ENCODE measurements at regions not wholly inside any gene's neighbourhood (a gene's known extent, or its start where the extent isn't known, plus 50 kb on each side); places are given as distances from the start of the nearest gene placed in this dataset.

- TF ChIP-seq TCF12 (IDR thresholded peaks at IDR 0.05; ENCODE audit: low read depth) = no peak
- TF ChIP-seq TEAD4 (IDR thresholded peaks at IDR 0.05) = no peak
- no peak for TF ChIP-seq CEBPB (IDR thresholded peaks at IDR 0.05)
- TF ChIP-seq RAD21 (IDR thresholded peaks at IDR 0.05; ENCODE audit: low read depth) = no peak
- TF ChIP-seq, protein P1, sequence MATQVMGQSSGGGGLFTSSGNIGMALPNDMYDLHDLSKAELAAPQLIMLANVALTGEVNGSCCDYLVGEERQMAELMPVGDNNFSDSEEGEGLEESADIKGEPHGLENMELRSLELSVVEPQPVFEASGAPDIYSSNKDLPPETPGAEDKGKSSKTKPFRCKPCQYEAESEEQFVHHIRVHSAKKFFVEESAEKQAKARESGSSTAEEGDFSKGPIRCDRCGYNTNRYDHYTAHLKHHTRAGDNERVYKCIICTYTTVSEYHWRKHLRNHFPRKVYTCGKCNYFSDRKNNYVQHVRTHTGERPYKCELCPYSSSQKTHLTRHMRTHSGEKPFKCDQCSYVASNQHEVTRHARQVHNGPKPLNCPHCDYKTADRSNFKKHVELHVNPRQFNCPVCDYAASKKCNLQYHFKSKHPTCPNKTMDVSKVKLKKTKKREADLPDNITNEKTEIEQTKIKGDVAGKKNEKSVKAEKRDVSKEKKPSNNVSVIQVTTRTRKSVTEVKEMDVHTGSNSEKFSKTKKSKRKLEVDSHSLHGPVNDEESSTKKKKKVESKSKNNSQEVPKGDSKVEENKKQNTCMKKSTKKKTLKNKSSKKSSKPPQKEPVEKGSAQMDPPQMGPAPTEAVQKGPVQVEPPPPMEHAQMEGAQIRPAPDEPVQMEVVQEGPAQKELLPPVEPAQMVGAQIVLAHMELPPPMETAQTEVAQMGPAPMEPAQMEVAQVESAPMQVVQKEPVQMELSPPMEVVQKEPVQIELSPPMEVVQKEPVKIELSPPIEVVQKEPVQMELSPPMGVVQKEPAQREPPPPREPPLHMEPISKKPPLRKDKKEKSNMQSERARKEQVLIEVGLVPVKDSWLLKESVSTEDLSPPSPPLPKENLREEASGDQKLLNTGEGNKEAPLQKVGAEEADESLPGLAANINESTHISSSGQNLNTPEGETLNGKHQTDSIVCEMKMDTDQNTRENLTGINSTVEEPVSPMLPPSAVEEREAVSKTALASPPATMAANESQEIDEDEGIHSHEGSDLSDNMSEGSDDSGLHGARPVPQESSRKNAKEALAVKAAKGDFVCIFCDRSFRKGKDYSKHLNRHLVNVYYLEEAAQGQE (IDR thresholded peaks at IDR 0.05; ENCODE audit: low read depth) = no peak
- TF ChIP-seq MAX (IDR thresholded peaks at IDR 0.05) = no peak
- TF ChIP-seq ZBTB7A (IDR thresholded peaks at IDR 0.05; ENCODE audit: low read depth) = no peak
- no peak for TF ChIP-seq NFIC (IDR thresholded peaks at IDR 0.05)
- TF ChIP-seq FOXM1 (IDR thresholded peaks at IDR 0.05; ENCODE audit: borderline replicate concordance, low read depth) = no peak
- no peak for TF ChIP-seq CREB1 (IDR thresholded peaks at IDR 0.05; ENCODE audit: low read depth)
- TF ChIP-seq YY1 (IDR thresholded peaks at IDR 0.05; ENCODE audit: low read depth) = no peak
- no peak for TF ChIP-seq TAF1 (IDR thresholded peaks at IDR 0.05; ENCODE audit: low read depth)
- TF ChIP-seq EGR1 (IDR thresholded peaks at IDR 0.05) = no peak
These were observed 112.0 kb downstream of the TMEM174 start for GRCh38 chr5:73284985-73285384.

- TF ChIP-seq ZBTB7A (IDR thresholded peaks at IDR 0.05; ENCODE audit: low read depth) (no peak), TEAD4 (IDR thresholded peaks at IDR 0.05) (no peak), RAD21 (IDR thresholded peaks at IDR 0.05; ENCODE audit: low read depth) (no peak), TAF1 (IDR thresholded peaks at IDR 0.05; ENCODE audit: low read depth) (no peak), EGR1 (IDR thresholded peaks at IDR 0.05) (no peak), CEBPB (IDR thresholded peaks at IDR 0.05) (no peak), CREB1 (IDR thresholded peaks at IDR 0.05; ENCODE audit: low read depth) (no peak), TCF12 (IDR thresholded peaks at IDR 0.05; ENCODE audit: low read depth) (no peak), MAX (IDR thresholded peaks at IDR 0.05) (no peak), EP300 (IDR thresholded peaks at IDR 0.05; ENCODE audit: borderline replicate concordance) (no peak), NFIC (IDR thresholded peaks at IDR 0.05) (no peak), YY1 (IDR thresholded peaks at IDR 0.05; ENCODE audit: low read depth) (no peak), FOXM1 (IDR thresholded peaks at IDR 0.05; ENCODE audit: borderline replicate concordance, low read depth) (no peak)
- TF ChIP-seq, protein P1 (IDR thresholded peaks at IDR 0.05; ENCODE audit: low read depth) = no peak
- TF ChIP-seq, protein P2, sequence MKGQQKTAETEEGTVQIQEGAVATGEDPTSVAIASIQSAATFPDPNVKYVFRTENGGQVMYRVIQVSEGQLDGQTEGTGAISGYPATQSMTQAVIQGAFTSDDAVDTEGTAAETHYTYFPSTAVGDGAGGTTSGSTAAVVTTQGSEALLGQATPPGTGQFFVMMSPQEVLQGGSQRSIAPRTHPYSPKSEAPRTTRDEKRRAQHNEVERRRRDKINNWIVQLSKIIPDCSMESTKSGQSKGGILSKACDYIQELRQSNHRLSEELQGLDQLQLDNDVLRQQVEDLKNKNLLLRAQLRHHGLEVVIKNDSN (IDR thresholded peaks at IDR 0.05) = no peak
These were observed 111.3 kb downstream of the TMEM174 start for GRCh38 chr5:73284220-73284795.

DNA sequence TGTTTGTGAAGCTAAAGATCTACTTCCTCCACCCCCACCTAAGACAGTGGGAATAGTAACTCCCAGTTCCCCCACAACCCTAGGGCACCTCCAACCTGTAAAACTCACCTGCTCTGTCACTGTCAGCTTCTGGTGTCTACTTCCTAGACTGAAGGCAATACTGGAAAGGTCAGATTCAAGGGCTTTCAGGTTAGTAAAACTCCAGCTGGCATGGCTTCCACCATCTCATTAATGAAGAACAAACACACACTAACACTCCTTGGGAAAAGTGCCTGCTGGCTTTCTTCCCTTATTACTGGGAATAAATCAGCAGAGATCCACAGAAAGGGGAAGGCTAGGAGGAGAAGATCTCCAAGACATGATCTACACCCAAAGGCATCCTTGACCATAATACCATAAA, 109.9 kb downstream of the TMEM174 start:
- TF ChIP-seq YY1 (IDR thresholded peaks at IDR 0.05; ENCODE audit: low read depth) (no peak), ZBTB7A (IDR thresholded peaks at IDR 0.05; ENCODE audit: low read depth) (no peak), CREB1 (IDR thresholded peaks at IDR 0.05; ENCODE audit: low read depth) (no peak)
- TF ChIP-seq, protein P1 (IDR thresholded peaks at IDR 0.05; ENCODE audit: low read depth) = no peak

- TF ChIP-seq TCF12 (IDR thresholded peaks at IDR 0.05; ENCODE audit: low read depth) (no peak), FOXM1 (IDR thresholded peaks at IDR 0.05; ENCODE audit: borderline replicate concordance, low read depth) (no peak), TEAD4 (IDR thresholded peaks at IDR 0.05) (no peak), YY1 (IDR thresholded peaks at IDR 0.05; ENCODE audit: low read depth) (no peak), RAD21 (IDR thresholded peaks at IDR 0.05; ENCODE audit: low read depth) (no peak), EGR1 (IDR thresholded peaks at IDR 0.05) (no peak), MAX (IDR thresholded peaks at IDR 0.05) (no peak), NFIC (IDR thresholded peaks at IDR 0.05) (no peak), EP300 (IDR thresholded peaks at IDR 0.05; ENCODE audit: borderline replicate concordance) (no peak), CEBPB (IDR thresholded peaks at IDR 0.05) (no peak)
- TF ChIP-seq, protein P2 (IDR thresholded peaks at IDR 0.05) = no peak
- TF ChIP-seq, protein P1 (IDR thresholded peaks at IDR 0.05; ENCODE audit: low read depth) = no peak
These were observed 109.4 kb downstream of the TMEM174 start for GRCh38 chr5:73282383-73282782.

Data from Ishikawa (cell line).